Activated CD4-positive, alpha-beta T cell treated with anti-CD3 and anti-CD28 coated beads, Interleukin-2, amount 50 U/mL, for 4 hours (primary cell): ENCODE measurements at regions not wholly inside any gene's neighbourhood (a gene's known extent, or its start where the extent isn't known, plus 50 kb on each side); places are given as distances from the start of the nearest gene placed in this dataset.
"Not testable (repeated sequence)": the region's sequence is repeated elsewhere in the genome, so short reads cannot be mapped to it uniquely, and the experiment has no call there.

Experiments used
- DNase-seq, 2 experiments: peaks; one replicate each; pipeline ENCODE4 v3.0.0-alpha.2; 2020

DNA sequence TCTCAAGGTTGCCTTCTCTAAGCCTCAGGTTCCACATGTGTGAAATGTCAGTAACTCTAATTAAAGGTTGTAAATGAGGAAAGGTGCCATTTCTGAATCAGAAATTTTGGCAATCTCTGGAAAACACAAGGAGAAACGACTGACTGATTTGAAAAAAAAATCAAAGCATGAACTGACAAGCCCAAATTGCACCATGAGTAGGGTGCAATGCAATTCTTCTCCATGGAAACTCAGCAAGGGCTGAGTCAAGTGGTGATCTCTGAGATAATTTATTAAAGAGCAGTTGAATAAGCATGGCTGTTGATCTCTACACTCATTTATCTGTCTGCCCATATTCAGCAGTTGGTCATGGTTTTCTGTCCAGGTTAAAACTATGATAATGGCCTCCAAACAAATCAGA is 201.6 kb upstream of the CMC1 start:
- no peak for DNase-seq

DNA sequence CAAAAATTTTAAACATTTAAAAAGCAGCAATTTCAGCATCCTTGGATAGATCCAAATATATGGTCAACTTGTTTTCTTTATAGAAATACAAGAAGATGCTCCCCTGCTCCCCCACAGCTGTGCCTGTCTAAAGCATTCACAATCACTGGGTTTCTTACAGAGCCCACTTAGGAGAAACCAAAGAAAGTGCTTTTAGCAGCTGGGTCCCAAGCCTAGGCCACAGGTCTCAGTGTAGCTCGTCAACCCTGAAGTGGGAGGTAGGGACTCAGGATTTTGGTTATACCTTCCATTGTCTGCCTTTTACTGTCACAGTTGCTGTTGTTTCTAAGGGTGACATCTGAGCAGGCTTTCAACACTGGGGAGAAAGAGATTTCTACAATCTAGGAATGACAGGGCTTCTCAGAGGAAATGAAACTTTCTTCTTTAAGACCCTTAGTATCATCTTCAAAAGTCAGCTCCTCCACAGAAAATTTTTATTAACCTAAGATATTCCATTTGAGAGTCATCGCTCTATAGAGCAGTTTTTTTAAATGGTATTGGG is 199.3 kb upstream of the CMC1 start:
- no peak for DNase-seq

DNA sequence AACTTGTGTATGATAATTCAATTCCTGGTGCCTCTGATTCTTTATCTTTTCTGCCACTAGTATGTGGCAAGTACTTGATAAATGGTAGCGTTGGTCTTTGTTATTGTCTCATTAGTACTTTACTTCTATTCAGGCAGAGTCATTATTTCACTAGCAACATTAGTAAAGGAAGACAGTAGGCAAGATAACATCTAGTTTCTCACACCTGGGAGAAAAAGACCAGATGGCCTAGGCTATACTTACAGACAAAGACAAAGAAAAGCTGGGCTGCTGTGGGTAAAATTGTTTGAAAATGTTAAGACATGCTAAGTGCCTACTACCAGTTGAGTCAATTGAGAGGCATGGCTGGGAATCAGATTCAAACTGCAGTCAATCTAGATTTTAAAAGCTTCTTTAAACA is 198.7 kb upstream of the CMC1 start:
- DNase-seq, result no peak

DNA sequence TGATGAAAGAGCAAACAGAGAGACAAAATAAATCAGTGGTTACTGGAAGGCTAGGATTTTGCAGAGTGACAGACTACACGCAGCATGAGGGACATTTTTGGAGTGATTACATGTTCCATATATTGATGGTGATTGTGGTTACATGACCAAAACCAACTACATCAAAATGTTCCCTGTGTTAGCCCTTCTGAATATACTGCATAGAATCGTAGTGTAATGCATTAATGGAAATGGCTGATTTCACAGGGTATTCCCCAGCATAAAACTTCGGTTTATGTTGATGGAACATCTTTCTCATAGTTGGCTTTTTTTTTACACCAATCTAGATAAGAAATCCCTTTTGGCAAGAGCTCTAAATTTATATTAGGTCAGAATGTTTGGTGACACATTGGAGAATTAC is 191.3 kb upstream of the CMC1 start:
- DNase-seq, result no peak

DNA sequence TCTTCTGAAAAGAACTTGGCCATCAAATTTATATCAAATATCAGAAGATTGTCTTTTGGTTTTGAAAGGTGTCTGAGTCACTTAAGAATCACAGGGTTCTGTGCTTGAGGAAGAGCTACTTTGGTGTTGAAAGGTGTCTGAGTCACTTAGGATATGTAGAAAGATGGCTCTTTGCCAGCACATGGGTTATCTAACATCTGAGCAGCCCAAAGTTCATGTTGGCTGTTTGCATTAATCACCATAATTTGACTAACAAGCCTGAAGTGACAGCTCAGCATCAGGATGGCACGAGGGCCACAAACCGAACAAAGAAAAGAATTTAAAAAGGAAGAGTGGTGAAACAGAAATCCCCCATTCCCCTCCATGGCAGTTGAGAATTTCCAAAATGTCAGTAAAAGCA is 190.5 kb upstream of the CMC1 start:
- DNase-seq, result no peak

DNA sequence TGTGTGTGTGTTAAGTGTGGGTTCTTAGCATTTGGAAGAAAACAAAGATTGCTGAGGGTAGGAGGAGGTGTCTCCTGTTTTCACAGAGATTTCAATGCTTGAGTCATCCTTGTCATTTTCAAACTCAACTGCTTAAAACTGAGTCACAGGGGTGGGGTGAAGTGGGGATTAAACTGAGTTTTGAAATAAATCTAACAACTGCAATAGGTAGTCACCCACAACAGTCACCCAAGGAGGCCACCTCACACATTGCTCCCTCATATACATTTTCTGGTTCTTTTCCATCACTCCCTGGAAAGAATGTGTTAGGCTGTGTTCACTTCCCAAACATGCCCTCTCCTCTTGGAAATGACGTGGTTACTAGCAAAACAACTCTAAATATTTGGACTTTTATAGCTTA is 187.7 kb upstream of the CMC1 start:
- DNase-seq, result no peak

DNA sequence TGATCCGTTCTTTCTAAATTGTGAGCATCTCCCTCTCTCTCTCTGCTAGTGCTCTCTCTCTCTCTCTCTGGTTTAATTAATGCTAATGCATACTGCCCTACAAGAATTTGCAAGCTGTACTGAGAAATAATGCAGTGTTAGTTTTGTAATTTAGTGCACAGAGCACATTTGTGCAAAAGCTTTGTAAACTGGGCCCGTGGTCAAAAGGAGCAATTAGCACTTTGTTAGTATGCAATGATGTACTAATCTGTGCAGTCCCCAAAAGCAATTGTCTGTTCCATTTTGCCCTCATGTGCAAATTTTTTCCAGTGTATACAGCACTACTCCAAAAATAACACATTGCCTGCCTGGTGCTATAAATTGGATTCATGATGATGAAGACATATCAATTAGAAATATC is 184.6 kb upstream of the CMC1 start:
- no peak for DNase-seq

DNA sequence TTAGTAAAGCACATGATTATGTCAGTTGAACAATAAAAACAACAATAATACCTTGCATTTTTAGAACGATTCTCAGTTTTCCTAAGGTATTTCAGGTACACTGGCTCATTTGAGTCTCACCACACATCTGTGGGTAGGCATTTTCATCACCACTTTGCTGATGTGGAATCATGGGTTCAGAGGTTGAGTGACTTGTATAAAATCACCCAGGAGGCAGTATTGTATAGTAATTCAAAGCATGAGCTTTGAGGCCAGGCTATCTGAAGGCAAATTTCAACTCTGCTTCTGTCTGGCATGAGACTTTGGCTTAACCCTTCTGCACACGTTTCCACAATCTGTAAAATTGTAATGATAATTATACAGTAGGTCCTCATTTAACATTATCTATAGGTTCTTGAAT is 183.9 kb upstream of the CMC1 start:
- DNase-seq, result no peak

DNA sequence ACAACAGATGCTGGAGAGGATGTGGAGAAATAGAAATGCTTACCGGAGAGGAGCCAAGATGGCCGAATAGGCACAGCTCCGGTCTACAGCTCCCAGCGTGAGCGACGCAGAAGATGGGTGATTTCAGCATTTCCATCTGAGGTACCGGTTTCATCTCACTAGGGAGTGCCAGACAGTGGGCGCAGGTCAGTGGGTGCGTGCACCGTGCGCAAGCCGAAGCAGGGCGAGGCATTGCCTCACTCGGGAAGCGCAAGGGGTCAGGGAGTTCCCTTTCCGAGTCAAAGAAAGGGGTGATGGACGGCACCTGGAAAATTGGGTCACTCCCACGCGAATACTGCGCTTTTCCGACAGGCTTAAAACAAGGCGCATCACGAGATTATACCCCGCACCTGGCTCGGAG is 182.2 kb upstream of the CMC1 start:
- DNase-seq, result not testable (repeated sequence)

DNA sequence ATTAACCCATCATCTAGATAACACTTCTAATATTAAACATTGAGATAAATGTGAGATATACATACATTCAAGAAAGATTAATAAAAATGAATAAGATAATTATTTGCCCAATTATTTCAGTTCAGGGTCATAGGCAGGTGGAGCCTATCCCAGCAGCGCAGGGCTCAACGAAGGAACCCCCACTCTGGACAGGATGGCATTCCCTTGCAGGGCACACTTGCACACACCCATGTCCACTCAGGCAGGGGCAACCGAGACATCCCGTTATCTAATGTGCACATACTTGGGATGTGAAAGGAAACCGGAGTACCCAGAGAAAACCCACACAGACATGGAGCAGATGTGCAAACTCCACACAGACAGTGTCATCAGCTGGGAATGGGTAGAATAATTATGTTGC is 175.4 kb upstream of the CMC1 start:
- DNase-seq, result no peak

DNA sequence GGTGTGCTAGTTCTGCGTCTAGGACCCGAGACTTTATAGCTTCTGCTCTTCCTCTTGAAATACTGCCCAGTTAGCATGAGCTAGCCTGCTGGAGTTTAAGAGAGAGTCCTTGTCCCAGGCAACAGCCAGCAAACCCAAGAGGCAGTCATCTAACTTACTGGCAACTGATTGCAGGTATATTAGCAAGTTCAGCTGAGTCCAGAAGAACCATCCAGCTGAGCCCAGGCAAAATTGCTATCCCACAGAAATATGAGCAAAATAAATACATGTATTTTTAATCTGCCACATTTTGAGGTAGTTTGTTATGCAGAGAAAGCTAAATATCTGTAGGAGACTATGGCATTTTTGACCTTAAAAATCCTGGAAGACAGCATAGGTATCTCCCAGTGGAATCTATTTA is 174.4 kb upstream of the CMC1 start:
- no peak for DNase-seq

DNA sequence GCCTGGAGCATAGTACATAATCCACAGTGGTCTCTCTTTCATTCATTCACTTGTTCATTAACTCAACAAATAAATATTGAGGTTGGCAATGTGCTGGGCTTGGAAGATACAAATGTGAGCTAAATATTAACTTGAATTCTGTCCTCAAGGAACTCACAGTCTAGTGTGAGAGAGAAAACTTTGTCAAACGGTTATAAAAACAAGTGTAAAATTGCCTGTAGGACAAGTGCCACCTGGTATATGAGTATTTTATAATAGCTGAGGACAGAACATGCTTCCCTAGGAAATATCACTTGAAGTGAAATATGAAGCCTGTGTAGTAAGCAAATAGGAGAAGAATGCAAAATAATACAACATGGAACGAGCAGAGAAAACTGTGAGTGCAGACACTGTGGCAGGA is 173.1 kb upstream of the CMC1 start:
- no peak for DNase-seq

DNA sequence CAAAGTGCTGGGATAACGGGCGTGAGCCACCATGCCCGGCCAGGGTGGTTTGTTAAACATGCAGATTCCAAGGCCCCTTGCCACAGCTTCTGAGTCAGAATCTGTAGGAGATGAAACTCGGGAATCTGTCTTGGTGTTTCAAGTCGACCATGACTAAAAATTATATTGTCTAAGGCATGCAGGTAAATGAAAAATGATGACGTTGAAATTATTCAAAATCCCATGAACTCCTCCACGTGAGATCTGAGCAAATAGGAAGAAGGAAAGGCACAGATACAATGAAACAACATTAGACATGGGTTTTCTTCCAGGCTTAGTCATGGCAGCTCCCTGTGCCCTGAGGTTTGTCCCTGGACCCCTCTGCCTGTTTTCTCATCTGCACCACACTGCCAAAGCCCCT is 172.0 kb upstream of the CMC1 start:
- DNase-seq, result no peak

DNA sequence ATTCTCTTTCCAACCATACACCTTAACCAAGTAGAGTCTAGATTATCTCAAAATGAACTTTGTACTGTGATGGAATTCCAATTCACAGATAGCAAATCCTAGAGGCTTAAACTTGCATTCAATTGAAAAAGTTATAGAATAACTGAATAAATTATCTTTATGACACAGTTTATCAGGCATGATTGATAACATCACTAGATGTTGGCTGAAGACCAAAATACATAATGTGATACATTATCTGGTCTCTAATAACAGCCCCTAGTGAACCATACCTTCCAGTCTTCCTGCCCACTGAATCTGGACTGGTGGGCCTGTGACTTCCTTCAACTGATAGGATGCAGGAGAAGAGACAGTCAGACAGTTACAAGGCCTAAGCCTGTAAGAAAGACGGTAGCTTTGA is 165.2 kb upstream of the CMC1 start:
- DNase-seq, result no peak

DNA sequence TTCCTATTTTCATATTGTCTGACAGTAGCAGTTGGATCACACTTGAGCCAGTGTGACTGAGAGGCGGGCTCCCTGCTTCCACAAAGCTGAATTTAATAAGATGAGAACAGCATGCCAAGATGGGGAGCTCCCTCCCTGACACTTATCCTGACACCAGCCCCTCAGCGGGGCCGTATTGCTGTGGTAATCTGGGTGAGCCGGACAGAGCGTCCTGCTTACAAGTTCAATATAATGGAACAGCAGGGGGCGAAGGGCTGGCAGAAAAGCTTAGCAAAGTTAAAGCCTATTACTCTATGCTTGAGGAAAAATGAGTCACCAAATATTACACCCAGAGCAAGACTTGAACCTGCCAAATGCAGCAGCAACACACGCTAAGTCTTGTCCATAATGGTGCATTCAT is 163.8 kb upstream of the CMC1 start:
- DNase-seq, result no peak

DNA sequence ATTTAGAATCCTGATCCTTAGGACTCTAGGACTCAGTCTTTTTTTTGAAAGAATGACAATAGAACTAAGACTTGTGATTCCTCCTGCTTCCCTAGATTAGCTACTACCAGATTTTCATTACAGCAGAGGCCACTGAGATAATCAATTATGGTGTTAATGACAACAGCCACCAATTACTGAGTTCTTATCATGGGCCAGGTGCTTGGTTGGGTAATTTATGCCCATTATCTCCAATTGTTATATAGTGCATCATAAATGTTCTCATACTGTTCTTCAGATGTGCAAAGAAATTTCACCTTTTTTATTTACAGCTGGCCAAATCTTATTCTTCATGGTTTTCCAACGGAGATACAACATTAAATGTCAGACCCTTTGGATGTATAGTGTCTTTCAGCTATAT is 162.9 kb upstream of the CMC1 start:
- DNase-seq, result no peak

DNA sequence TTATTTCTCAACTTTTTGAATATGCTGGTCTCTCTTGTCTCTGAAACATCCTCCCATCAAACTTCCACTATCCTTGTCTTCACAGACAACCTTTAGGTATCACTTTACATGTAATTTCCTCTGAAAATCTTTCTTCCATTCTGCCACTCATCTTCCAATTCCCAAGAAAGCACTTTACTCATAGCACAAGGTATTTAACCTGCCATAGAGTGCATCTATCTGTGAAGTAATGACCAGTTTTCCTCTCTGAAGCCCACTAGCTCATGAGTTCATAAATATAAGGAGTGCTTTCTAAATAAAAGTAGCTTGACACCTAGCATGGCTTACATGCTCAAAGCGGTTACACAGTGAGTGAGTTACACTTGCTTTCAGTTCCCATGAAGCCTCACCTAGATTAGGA is 160.7 kb upstream of the CMC1 start:
- no peak for DNase-seq

DNA sequence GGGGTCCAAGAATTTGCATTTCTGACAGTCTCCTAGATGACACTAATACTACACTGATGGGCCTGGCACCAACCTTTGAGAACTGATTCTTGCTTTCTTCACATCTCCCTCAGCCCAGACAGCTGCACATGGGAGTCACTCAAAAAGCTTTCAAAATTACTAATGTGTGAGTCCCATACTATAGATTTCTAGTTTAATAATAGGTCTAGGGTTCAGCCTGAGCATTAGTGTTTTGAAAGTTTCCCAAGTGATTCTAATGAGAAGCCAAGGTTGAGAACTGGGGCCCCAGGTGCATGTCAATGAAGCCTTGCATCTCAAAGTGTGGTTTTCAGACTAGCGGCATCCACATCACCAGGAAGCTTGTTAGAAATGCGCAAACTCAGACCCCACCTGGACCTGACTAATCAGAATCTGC is 159.9 kb upstream of the CMC1 start:
- no peak for DNase-seq

DNA sequence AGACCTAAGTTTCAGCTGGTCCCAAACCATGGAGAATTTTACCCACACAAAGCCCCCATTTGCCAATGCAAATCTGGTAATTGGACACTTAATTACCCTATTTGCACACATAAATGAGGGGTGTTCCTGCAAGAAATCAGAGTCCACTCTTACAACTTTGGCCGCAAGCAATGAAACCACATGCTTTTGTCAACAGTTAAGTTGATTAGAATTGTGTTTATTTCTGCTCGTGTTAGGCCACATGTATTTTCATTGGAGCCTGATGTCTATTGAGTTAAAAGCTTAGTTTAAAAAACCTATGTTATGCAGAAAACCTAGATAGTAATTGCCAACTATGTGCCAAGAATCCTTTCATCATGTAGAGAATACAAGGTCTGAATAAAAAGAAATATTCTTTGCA is 153.8 kb upstream of the CMC1 start:
- no peak for DNase-seq

DNA sequence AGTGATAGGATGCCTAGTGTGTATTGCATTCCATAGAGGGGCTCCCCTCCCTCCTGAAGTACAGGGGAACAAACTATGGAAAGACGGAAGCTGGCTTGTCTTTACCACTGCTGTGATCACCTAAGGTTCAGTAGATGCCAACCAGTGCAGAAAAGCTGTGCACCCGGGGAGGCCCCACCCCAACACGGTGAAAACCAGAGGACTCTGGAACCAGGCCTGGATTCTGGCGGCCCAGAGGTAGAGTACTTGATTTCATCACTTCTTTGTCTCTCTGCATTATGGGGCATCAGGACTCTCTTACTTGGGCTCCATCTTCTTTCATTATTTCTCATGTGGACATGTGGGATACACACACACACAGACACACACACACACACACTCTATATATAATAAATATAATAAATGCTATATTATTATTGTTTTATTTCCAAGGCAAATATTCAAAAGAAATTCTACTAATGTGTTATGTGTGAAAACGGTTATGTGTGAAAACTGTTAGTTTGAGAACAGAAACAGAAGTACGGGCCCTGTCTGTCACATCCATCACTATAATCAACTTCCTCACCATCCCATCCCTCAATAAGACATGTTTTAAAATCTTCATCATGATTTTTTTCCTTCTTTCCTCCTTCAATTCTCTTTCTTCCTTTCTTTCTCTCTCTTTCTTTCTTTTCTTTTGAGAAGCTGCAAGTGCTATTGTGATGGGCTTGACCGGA is 152.4 kb upstream of the CMC1 start:
- no peak for DNase-seq

DNA sequence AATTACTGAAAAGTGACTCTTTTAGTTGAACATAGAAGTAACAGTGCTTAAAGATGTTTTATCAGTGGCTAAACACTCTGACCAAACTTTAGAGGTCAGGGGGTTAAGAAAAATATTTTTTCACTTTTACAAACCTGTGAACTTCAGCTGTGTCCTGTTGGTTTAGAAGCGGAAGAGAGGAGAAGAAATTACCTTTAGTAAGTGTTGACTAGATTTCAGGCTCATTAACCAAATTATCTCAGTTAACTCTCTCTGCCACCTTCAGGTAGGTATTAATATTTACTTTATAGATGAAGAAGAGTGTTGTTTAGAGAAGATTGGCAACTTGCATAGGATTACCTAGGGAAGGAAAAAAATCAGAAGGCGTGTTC is 151.9 kb upstream of the CMC1 start:
- no peak for DNase-seq

DNA sequence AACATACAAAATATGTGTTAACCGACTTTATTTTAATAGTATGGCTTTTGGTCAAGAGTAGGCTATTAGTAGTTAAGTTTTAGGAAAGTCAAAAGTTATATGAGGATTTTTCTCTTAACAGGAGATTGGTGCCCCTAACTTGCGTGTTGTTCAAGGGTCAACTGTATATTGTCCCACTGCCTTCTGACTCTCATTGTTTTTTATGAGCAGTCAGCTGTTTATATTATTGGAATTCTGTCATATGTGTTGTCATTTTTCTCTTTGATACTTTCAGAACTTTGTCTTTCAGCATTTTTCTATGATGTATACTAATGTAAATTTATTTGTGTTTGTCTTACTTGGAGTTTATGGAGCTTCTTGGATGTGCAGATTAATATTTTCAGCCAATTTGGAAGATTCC is 142.1 kb upstream of the CMC1 start:
- DNase-seq, result no peak

DNA sequence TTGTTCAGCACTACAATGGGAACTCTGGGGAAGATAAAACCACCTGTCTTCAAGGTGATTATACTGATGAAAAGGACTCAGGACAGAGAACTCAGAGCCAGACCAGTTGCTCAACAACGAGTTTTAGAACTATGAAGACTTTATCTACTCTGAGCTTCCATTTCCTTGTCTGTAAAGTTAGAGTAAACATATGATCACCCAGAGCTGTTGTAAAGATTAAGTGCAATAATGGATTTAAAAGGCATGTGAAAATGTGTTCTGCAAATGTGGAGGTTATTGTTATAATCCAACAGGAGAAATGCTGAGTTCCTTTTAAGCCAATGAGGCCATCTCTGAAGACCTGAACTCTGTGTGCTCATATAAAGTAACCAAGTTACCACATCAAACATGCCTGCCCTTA is 139.7 kb upstream of the CMC1 start:
- no peak for DNase-seq

DNA sequence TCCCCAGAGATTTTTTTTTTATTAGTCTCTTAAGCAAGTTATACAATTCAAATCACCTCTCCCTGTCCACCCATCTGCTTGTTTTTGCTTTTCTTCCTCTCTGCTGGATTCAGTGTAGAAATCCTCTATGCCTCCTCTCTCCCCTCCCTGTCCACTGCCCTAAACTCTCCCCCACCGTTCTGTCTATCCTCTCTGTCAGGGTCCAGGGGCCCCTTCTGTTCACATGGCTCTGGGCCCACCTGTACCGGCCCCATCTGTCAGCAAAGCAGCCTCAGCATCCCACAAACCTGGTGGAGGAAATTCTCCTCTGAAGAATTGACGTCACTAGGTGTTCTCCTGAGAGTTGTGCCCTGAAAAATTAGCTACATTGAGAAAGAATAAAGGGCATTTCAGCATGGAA is 137.6 kb upstream of the CMC1 start:
- no peak for DNase-seq

DNA sequence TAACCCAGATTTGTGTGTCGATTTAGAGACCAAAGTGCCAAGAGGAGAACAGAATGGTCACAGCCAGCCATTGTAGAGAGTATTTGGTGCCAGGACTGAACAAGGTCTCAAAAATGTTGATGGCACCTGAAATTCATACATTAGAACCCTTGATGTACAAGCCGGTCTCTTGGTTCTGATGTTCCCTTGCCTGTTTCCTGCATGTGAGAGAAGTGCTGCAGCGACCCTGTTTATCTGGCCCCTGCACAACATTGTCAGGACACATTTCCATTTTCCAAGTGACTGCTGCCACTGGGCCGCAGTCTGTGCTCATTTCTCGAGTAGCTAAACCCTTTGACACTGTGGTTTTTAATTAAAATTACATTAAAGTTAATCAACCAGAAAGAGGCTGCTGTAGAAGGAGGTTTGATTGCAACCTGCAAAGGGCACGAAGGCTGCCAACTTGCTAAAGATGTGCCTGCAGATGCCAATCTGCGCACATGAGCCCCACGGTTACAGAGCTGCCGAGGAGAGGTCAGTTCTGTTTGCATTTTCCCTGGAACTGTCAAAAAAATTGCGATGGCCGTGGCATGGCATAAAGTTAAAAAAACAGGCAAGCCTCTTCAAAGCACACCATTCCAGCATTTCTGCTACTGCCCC is 136.4 kb upstream of the CMC1 start:
- no peak for DNase-seq
